NCI-H1694 (cell line): ENCODE measurements at regions not wholly inside any gene's neighbourhood (a gene's known extent, or its start where the extent isn't known, plus 50 kb on each side); places are given as distances from the start of the nearest gene placed in this dataset.
"Not testable (repeated sequence)": the region's sequence is repeated elsewhere in the genome, so short reads cannot be mapped to it uniquely, and the experiment has no call there.

Source experiments
- DNase-seq: peaks from one replicate; lab custom pipeline; 2025; lab: John Stamatoyannopoulos, UW

GRCh38 chr6:106884576-106884975 is 90.0 kb downstream of the CD24 start:
- no peak for DNase-seq

- DNase-seq = no peak
These were observed 90.7 kb downstream of the CD24 start for GRCh38 chr6:106883808-106884262.

- DNase-seq = no peak
These were observed 91.7 kb downstream of the CD24 start for GRCh38 chr6:106882601-106883518.

GRCh38 chr6:106882138-106882537 is 92.4 kb downstream of the CD24 start:
- DNase-seq = no peak

- DNase-seq = no peak
These were observed 93.6 kb downstream of the CD24 start for GRCh38 chr6:106880952-106881351.

GRCh38 chr6:106875782-106876321 is 98.7 kb downstream of the CD24 start:
- no peak for DNase-seq

- DNase-seq = no peak
These were observed 100.0 kb downstream of the CD24 start for GRCh38 chr6:106874481-106874880.

GRCh38 chr6:106872049-106872448 is 102.5 kb downstream of the CD24 start:
- DNase-seq = no peak

- DNase-seq = no peak
These were observed 103.5 kb downstream of the CD24 start for GRCh38 chr6:106870824-106871717.

GRCh38 chr6:106870069-106870468 is 104.5 kb downstream of the CD24 start:
- no peak for DNase-seq

GRCh38 chr6:106869203-106869602 is 105.3 kb downstream of the CD24 start:
- no peak for DNase-seq

GRCh38 chr6:106866875-106867658 is 107.5 kb downstream of the CD24 start:
- no peak for DNase-seq

- DNase-seq = no peak
These were observed 111.7 kb downstream of the CD24 start for GRCh38 chr6:106862858-106863257.

GRCh38 chr6:106860940-106861339 is 113.6 kb downstream of the CD24 start:
- DNase-seq = no peak

- DNase-seq = no peak
These were observed 115.9 kb downstream of the CD24 start for GRCh38 chr6:106858653-106859092.

- DNase-seq = no peak
These were observed 116.5 kb downstream of the CD24 start for GRCh38 chr6:106857771-106858652.

GRCh38 chr6:106857310-106857709 is 117.2 kb downstream of the CD24 start:
- not testable (repeated sequence) for DNase-seq

- DNase-seq = no peak
These were observed 118.2 kb downstream of the CD24 start for GRCh38 chr6:106856227-106856874.

- DNase-seq = no peak
These were observed 119.4 kb downstream of the CD24 start for GRCh38 chr6:106855117-106855516.
